CD14-positive monocyte (primary cell): ENCODE measurements at regions not wholly inside any gene's neighbourhood (a gene's known extent, or its start where the extent isn't known, plus 50 kb on each side); places are given as distances from the start of the nearest gene placed in this dataset.

Experiments
- DNase-seq, 3 donors: peaks; one replicate each; pipeline ENCODE4 v3.0.0-alpha.2; 2011 to 2022
- H2AFZ ChIP-seq: 2 replicates; pipeline ENCODE4 v1.6.0; 2012; ENCODE audit warnings: mild to moderate bottlenecking, low read depth, low read length, inconsistent platforms; ENCODE audit not compliant: insufficient read depth, poor library complexity, severe bottlenecking
- H3K27ac ChIP-seq, 2 donors: 1 replicate in 1 of 2; 2 replicates in 1 of 2; pipeline ENCODE4 v1.5.1; 2012 to 2013; ENCODE audit warnings: low read length in 2 of 2, control low read depth in 1 of 2, inconsistent platforms in 1 of 2, low read depth in 1 of 2, mild to moderate bottlenecking in 1 of 2
- H3K27me3 ChIP-seq, 2 donors: one replicate each; pipeline versions ENCODE4 v1.6.0 to v1.6.1; 2011 to 2013; ENCODE audit warnings: low read length in 2 of 2; ENCODE audit not compliant: control insufficient read depth in 2 of 2, insufficient read depth in 2 of 2
- H3K36me3 ChIP-seq, 2 donors: replicated peaks in 1 of 2; 1 replicate in 1 of 2; 2 replicates in 1 of 2; pipeline versions ENCODE4 v1.5.1 to v1.6.1; 2012 to 2013; ENCODE audit warnings: low read length in 2 of 2, control low read depth in 1 of 2, inconsistent platforms in 1 of 2, mild to moderate bottlenecking in 1 of 2; ENCODE audit not compliant: insufficient read depth in 2 of 2, control insufficient read depth in 1 of 2
- H3K4me1 ChIP-seq, 2 donors: 1 replicate in 1 of 2; 2 replicates in 1 of 2; pipeline versions ENCODE4 v1.5.1 to v1.6.1; 2012 to 2013; ENCODE audit warnings: low read length in 2 of 2, control low read depth in 1 of 2, inconsistent platforms in 1 of 2, mild to moderate bottlenecking in 1 of 2, moderate library complexity in 1 of 2; ENCODE audit not compliant: insufficient read depth in 2 of 2, control insufficient read depth in 1 of 2
- H3K4me2 ChIP-seq: replicated peaks from 2 replicates; pipeline ENCODE3; 2012; ENCODE audit warnings: low read length, moderate library complexity, mild to moderate bottlenecking; ENCODE audit not compliant: poor library complexity, severe bottlenecking; ENCODE audit errors: extremely low read depth
- H3K4me3 ChIP-seq, 3 experiments: fragments of 200-600 bp in 1 of 3; sonication (generic) in 1 of 3; replicated peaks in 1 of 3; 1 replicate in 2 of 3; 2 replicates in 1 of 3; pipeline ENCODE4 v1.5.1; 2011 to 2013; ENCODE audit warnings: low read length in 3 of 3, mild to moderate bottlenecking in 3 of 3, control low read depth in 2 of 3, low read depth in 2 of 3, inconsistent platforms in 1 of 3, moderate library complexity in 1 of 3
- H3K79me2 ChIP-seq: 2 replicates; pipeline ENCODE4 v1.6.0; 2012; ENCODE audit warnings: mild to moderate bottlenecking, control low read depth, inconsistent platforms, low read length, moderate library complexity; ENCODE audit not compliant: insufficient read depth
- H3K9ac ChIP-seq: 2 replicates; pipeline ENCODE4 v1.6.0; 2017; ENCODE audit warnings: low read length, mild to moderate bottlenecking; ENCODE audit not compliant: insufficient read depth, poor library complexity, severe bottlenecking
- H3K9me3 ChIP-seq, 2 donors: replicated peaks in 1 of 2; 1 replicate in 1 of 2; 2 replicates in 1 of 2; pipeline versions ENCODE4 v1.5.1 to v1.6.1; 2012 to 2013; ENCODE audit warnings: low read length in 2 of 2, control low read depth in 1 of 2; ENCODE audit not compliant: control insufficient read depth in 1 of 2, insufficient read depth in 1 of 2
- H4K20me1 ChIP-seq: 2 replicates; pipeline ENCODE4 v1.6.0; 2012; ENCODE audit warnings: mild to moderate bottlenecking, low read length, control low read depth, moderate library complexity; ENCODE audit not compliant: insufficient read depth
- H3K27ac Mint-ChIP-seq, 7 donors: one replicate each; pipeline ENCODE4 v1.8.0; 2020; ENCODE audit warnings: mild to moderate bottlenecking in 7 of 7, mixed read lengths in 7 of 7, moderate library complexity in 6 of 7, inconsistent platforms in 2 of 7
- H3K27me3 Mint-ChIP-seq, 3 donors: one replicate each; pipeline ENCODE4 v1.8.0; 2021 to 2022; ENCODE audit warnings: low read depth in 3 of 3, mild to moderate bottlenecking in 3 of 3, mixed read lengths in 3 of 3, moderate library complexity in 3 of 3, inconsistent platforms in 1 of 3
- H3K36me3 Mint-ChIP-seq, 2 donors: one replicate each; pipeline ENCODE4 v1.8.0; 2020; ENCODE audit warnings: mixed read lengths in 2 of 2, inconsistent platforms in 1 of 2, mild to moderate bottlenecking in 1 of 2
- H3K4me1 Mint-ChIP-seq: one replicate; pipeline ENCODE4 v1.8.0; 2020; ENCODE audit warnings: mild to moderate bottlenecking, mixed read lengths
- H3K4me3 Mint-ChIP-seq, 2 donors: one replicate each; pipeline ENCODE4 v1.8.0; 2020; ENCODE audit warnings: mild to moderate bottlenecking in 2 of 2, mixed read lengths in 2 of 2, moderate library complexity in 1 of 2
- H3K9me3 Mint-ChIP-seq, 7 donors: one replicate each; pipeline ENCODE4 v1.8.0; 2020 to 2022; ENCODE audit warnings: mixed read lengths in 7 of 7, mild to moderate bottlenecking in 6 of 7, moderate library complexity in 6 of 7, inconsistent platforms in 2 of 7
- CTCF ChIP-seq: fragments of 200-600 bp; IDR thresholded peaks from one replicate; pipeline ENCODE4 v1.8.0; 2022; ENCODE audit warnings: antibody characterized with exemption, mild to moderate bottlenecking
- WGBS: methylation state at CpG from one replicate; pipeline ENCODE4 v1.1.5; 2013; ENCODE audit warnings: missing lambda C conversion rate; ENCODE audit not compliant: insufficient coverage; 5-methylcytosine and 5-hydroxymethylcytosine counted together
- intact Hi-C, 2 donors: fragments of 100-400 bp; cut with micrococcal nuclease; formaldehyde crosslinking; loops; one replicate each; pipeline versions ENCODE4 v1.15.0 to v1.15.1; 2023

GRCh38 chr2:176621350-176621749 lies 352.1 kb downstream of the MTX2 start:
- H3K9me3 Mint-ChIP-seq, result peaks cover 0 to 4% (median 0%) of the 10 kb centered on the region in 7 donors
- no peaks in the 10 kb centered on the region for H3K79me2 ChIP-seq

GRCh38 chr2:176622792-176623191 lies 353.6 kb downstream of the MTX2 start:
- intact Hi-C loops, result no loop called here
- Mint-ChIP-seq H3K4me3 (no peak overlapping the region), H3K27me3 (peaks cover 5 to 23% (median 12%) of the 10 kb centered on the region in 3 donors), H3K27ac (no peak overlapping the region), H3K4me1 (no peaks in the 10 kb centered on the region), H3K9me3 (peaks cover 0 to 2% (median 0%) of the 10 kb centered on the region in 7 donors), H3K36me3 (no peaks in the 10 kb centered on the region)
- TF ChIP-seq CTCF, result no peak
- Histone ChIP-seq H3K79me2 (no peaks in the 10 kb centered on the region), H3K9ac (no peak overlapping the region), H3K4me1 (no peaks in the 10 kb centered on the region), H3K36me3 (no peaks in the 10 kb centered on the region), H3K9me3 (no peaks in the 10 kb centered on the region), H3K4me2 (no peak overlapping the region), H3K4me3 (no peak overlapping the region), H4K20me1 (no peaks in the 10 kb centered on the region), H2AFZ (no peak overlapping the region), H3K27me3 (peaks cover 0 to 9% of the 10 kb centered on the region in 2 donors), H3K27ac (no peak overlapping the region)
- no peak for DNase-seq
- WGBS, result no CpG with 5 or more reads among the region's 4 CpGs

More at GRCh38 chr2:176621350-176621749, 352.1 kb downstream of the MTX2 start:
- Mint-ChIP-seq H3K4me3 (no peak overlapping the region), H3K4me1 (no peaks in the 10 kb centered on the region), H3K27me3 (peaks cover 7 to 14% (median 9%) of the 10 kb centered on the region in 3 donors), H3K27ac (no peak overlapping the region), H3K36me3 (no peaks in the 10 kb centered on the region)
- no peak for TF ChIP-seq CTCF
- DNase-seq, result no peak
- no peak overlapping the region for H3K4me3 ChIP-seq
- no peak overlapping the region for H3K9ac ChIP-seq
- H3K27me3 ChIP-seq, result peaks cover 0 to 6% of the 10 kb centered on the region in 2 donors
- H3K9me3 ChIP-seq, result no peaks in the 10 kb centered on the region
- no peaks in the 10 kb centered on the region for H3K4me1 ChIP-seq
- WGBS, result 73% methylated on average over 5 of the region's 7 CpGs
- intact Hi-C loops, result no loop called here
- H2AFZ ChIP-seq, result no peak overlapping the region
- no peaks in the 10 kb centered on the region for H3K36me3 ChIP-seq
- H4K20me1 ChIP-seq, result no peaks in the 10 kb centered on the region
- H3K4me2 ChIP-seq, result no peak overlapping the region
- H3K27ac ChIP-seq, result no peak overlapping the region
